DLD1 (cell line): ENCODE measurements at regions not wholly inside any gene's neighbourhood (a gene's known extent, or its start where the extent isn't known, plus 50 kb on each side); places are given as distances from the start of the nearest gene placed in this dataset.
"Not testable (repeated sequence)": the region's sequence is repeated elsewhere in the genome, so short reads cannot be mapped to it uniquely, and the experiment has no call there.

Experiments used
- in situ Hi-C: cut with HindIII; loops from 2 replicates; pipeline ENCODE4 v1.10.0; 2017; ENCODE audit warnings: low sequenced_read_pairs

- in situ Hi-C loops: no loop called here
Observed at GRCh38 chr10:3933733-3934132, 148.7 kb upstream of the KLF6 start.

GRCh38 chr10:3932597-3933375 lies 147.8 kb upstream of the KLF6 start:
- in situ Hi-C loops: no loop called here

GRCh38 chr10:3931901-3932300 lies 146.9 kb upstream of the KLF6 start:
- in situ Hi-C loops: no loop called here

DNA sequence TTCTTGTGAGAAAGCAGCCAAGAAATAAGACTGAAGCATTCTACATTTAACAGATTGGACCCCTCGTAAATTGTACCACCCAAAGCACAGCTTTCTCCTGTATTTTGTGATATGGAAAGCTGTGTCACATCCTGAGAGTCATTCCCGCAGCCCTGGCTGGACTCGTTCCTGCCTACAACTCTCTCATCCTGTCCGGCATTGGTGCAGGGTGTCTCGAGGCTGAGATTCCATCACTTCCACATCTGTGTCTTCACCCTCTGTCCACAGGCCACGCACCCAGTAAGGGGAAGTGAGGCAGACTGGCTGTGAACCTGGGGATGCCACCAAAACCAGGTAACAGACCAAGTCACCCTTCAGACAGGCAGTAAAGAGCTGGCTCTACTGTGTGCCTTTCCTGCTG lies 146.2 kb upstream of the KLF6 start:
- in situ Hi-C loops: no loop called here

- in situ Hi-C loops: no loop called here
Observed at GRCh38 chr10:3928569-3928968, 143.6 kb upstream of the KLF6 start.

DNA sequence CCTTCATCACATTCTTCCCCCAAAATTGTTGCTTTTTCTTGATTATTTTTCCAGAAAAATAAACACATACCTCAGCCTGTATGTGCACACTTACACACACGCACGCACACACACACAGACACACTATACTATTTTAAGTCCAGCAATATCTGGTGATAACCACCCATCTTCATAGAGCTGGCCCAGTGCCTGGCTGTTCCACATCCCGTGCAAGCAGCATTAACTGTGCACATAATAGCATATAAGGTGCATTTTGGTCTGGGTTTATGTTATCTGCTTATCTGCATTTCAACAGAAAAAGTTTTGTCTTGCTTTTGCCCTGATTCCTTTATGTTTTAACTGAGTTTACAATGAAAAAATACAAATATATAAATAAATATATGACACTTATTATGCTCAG lies 143.1 kb upstream of the KLF6 start:
- in situ Hi-C loops: no loop called here

DNA sequence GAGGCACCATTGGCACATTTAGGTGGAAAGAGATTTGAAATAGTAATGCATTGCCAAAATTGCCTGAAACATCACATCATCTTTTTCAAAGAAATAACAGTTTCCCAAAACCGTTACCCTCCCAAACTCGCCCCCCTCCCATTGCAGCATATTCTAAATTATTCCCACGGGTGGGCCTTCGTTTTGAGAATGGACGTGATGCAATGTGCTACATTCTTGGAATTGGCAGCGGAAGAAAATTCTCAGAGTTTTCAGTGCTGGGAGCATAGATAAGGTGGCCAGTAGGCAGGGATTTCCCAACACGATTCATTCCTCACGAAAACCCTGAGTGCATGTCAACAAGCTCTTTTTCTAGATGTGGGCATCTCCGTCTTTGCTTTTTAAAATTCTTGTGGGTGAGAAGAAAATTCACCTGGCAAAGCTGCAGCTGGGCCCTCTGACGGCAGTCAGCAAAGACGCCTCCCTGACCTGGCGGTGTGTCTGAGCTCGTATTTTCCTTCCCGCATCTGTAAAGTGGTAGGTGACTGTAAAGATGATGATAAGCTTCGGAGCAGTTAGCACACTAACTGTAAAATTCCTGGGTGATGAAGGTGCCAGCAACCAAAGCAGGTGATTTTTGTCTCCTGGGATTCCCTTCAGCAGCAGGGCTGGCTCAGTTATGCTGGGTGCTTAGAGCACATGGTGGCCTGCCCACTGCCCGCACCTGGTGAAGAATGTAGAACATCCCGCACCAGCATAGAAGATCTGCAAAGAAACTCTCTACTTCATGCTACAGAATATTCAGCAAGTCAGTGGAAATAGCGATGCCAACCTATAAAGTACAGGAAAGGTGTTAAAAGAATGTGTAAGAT lies 141.9 kb upstream of the KLF6 start:
- in situ Hi-C loops: no loop called here

GRCh38 chr10:3926258-3926657 lies 141.2 kb upstream of the KLF6 start:
- in situ Hi-C loops: no loop called here

DNA sequence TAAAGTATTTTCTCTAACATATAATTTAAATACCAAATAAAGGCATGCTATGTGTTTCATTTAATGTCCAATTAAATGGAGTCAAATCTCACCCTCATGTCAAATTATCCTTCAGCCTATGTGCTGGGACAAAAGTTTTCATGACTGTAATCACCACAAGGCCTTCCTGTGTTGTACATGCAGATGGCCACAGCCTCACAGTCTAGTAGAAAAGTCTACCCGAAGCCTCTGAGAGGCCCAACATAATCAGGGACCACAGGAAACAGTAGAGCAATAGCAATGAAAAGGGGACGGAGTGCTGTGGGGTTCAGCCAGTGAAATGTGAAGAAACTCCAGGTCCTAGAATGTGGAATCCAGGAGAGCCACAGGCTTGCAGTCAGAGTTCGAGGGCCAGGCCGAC lies 140.2 kb upstream of the KLF6 start:
- in situ Hi-C loops: no loop called here

GRCh38 chr10:3924344-3924743 lies 139.3 kb upstream of the KLF6 start:
- in situ Hi-C loops: no loop called here

DNA sequence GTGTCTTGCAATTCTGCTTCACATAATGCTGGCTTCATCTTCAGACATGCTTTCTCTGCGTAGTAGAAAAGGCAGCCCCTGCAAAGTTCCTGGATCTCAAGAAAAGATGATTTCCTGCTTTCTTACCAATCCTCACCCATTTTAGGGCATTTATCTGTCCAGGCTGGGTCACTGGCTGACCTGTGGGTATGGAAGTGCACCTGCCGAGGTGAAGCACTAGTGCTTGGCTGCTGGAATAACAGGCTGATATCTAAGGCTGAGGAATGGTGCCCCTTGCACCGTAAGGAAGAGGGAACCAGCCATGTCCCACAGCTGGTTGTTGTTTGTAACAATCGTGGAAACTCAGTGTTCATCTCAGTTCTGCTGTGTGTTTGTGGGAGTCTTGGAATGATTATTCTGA lies 138.0 kb upstream of the KLF6 start:
- in situ Hi-C loops: no loop called here

GRCh38 chr10:3919709-3920308 lies 134.8 kb upstream of the KLF6 start:
- in situ Hi-C loops: no loop called here

DNA sequence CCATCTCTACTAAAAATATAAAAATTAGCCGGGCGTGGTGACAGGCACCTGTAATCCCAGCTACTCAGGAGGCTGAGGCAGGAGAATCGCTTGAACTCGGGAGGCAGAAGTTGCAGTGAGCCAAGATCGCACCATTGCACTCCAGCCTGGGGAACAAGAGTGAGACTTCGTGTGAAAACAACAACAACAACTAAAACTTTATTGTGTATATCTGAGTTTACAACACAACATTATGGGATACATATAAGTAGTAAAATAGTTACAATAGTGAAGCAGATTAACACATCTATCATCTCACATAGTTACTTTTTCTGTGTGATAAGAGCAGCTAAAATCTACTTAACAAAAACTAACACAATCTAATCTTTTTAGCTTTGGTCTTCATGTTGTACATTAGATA lies 132.4 kb upstream of the KLF6 start:
- in situ Hi-C loops: not testable (repeated sequence)

DNA sequence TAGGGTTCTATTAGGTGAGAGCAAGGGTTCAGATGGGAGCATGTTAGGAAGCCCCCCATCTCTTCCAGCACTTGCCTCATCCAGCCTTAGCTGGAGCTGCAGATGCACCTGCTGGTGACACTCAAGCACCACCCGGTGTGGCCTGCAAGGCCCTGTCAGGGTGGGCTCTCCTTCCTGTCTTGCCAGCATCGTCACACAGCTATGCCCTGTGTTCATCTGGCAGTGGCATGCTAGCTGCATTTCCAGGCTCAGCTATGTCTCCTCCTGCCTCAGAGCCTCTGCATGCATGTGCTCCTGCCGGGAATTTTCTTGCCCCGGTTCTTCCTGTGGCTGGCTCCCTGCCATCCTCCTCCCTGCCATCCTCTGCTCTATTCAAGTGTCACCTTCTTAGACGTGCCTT lies 129.7 kb upstream of the KLF6 start:
- in situ Hi-C loops: no loop called here

DNA sequence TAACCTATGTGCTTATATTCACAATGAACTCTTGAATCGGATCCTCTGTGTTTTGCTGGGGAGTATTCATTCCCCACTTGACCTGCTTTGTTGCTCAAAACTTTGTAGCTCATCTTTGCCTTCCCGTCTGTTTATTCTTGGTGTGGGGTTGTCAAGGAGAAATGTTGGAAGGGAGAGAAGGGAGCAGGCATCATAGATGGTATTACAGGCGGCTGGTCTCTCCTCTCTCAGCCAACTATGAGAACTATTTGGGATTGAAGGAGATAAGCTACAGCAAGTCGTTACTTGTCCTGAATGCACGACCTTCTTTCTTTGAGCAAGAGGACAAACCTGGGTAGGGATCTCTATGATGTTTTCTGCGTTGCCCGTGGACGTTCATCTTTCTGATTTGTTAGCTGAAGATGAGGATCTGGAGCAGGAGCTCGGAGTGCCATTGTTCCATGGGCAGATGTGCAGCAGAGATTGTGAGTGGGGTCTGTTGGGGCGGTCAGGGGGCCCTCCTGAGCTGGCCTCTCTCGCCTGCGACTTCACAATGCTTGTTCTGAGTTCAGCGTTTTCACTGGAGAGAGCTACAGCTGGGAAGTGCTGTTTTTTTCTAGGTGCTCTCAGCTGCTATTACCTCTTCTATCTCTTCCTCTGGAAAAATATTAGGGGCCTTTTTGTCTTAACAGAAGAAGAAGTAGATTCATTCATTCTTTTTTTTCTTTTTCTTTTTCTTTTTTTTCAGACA lies 126.9 kb upstream of the KLF6 start:
- in situ Hi-C loops: no loop called here

- in situ Hi-C loops: no loop called here
Observed at GRCh38 chr10:3911241-3911640, 126.2 kb upstream of the KLF6 start.

- in situ Hi-C loops: no loop called here
Observed at GRCh38 chr10:3909339-3909738, 124.3 kb upstream of the KLF6 start.

DNA sequence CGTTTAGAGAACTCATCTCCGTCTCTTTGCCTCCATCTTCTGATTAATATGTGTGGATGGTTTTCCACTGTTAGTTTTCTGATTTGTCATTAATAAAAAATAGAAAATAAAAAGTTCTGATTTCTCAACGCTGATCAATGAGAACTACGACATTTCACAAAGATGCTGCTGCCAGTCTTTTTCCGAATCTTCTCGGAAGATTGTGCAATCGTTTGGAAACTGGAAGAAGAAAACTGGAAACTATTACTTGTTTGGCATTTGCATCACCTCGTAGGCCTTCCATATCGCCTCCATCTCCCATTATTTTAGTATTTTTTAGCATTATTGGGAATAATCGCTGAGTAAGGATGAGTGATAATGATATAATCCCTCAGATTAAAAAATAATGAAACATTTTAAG lies 123.2 kb upstream of the KLF6 start:
- in situ Hi-C loops: no loop called here

GRCh38 chr10:3907514-3907913 lies 122.5 kb upstream of the KLF6 start:
- in situ Hi-C loops: no loop called here

DNA sequence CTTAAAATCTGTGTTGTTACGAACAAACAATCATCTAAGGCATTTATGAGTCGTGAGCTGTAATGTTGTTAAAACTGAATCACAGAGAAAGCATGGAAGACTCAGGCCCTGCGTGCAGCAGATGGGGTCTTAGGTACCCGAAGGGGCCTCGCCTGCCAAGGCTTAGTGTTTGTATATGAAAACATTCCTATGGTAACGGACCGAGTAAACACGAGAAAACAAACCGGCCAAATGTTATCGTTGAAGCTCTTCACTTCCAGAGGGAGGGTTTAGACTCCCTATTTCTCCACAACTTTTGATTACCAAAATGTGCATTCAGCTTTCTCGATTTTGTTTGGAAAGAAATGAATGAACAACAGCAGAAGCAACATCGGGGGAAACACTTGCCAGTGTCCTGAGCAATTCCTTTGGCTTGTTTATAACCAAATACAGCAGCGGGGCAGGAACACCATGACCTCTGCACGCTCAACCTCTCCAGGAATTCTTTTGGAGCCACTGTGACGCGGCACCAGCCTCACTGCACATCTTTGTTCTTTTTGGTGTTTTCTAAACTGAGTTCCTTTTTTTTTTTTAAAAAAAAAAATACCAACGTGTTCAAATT lies 121.6 kb upstream of the KLF6 start:
- in situ Hi-C loops: no loop called here

DNA sequence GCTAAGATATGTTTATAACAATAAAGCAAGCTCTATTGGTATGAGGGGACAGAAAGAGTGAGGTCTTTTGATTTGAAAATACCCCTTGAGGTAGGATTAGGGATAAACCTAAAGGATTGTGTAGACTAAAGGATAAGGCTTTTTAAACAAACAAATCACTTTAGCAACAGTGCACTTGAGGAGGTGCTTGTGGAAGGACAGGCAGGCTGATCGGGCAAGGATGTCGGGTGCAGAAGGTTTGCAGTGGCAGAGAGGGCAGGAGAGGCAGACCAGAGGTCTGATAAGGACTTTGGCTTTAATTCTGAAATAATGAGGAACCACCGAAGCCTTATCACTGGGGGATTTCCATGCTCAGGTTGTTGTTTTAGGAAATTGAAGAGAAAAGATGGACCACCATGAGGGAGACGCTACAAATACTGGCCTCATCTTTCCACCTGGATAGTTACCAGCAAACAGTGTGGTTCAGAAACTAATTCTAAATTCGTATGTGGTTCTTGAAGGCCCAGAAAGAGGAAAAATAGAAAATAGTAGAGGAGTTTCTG lies 119.5 kb upstream of the KLF6 start:
- in situ Hi-C loops: no loop called here
